ENCODE measurements at regions not wholly inside any gene's neighbourhood (a gene's known extent, or its start where the extent isn't known, plus 50 kb on each side); places are given as distances from the start of the nearest gene placed in this dataset.

- Histone ChIP-seq H2AFZ (ENCODE audit: control insufficient read depth, low read length) (no peak overlapping the region), H3K9me1 (ENCODE audit: control insufficient read depth, extremely low read depth, insufficient read depth, low read length) (no peaks in the 10 kb centered on the region), H3K9me3 (ENCODE audit: control insufficient read depth, low read depth, low read length) (no peaks in the 10 kb centered on the region), H3K4me1 (ENCODE audit: control insufficient read depth, extremely low read depth, insufficient read depth, low read length) (peaks cover 12% of the 10 kb centered on the region), H3K9ac (ENCODE audit: control insufficient read depth, extremely low read depth, insufficient read depth, low read length) (no peak overlapping the region), H3K4me3 (ENCODE audit: control insufficient read depth in 2 of 3, extremely low read depth in 1 of 3, insufficient read depth in 2 of 3, low read depth in 1 of 3, low read length in 3 of 3) (no peak overlapping the region), H3K36me3 (ENCODE audit: control insufficient read depth in 2 of 2, extremely low read depth in 1 of 2, insufficient read depth in 2 of 2, low read length in 2 of 2) (no peaks in the 10 kb centered on the region), H3K4me2 (ENCODE audit: control insufficient read depth, extremely low read depth, insufficient read depth, low read depth, low read length) (no peak overlapping the region), H3K79me2 (ENCODE audit: control insufficient read depth, insufficient read depth, low read length) (no peaks in the 10 kb centered on the region), H3K27ac (ENCODE audit: control insufficient read depth, insufficient read depth, low read length) (no peak overlapping the region), H3K27me3 (ENCODE audit: control insufficient read depth, extremely low read depth, insufficient read depth, low read length) (peaks cover 8% of the 10 kb centered on the region), H4K20me1 (ENCODE audit: control insufficient read depth, extremely low read depth, insufficient read depth, low read length) (no peaks in the 10 kb centered on the region)
- dilution Hi-C loops (cut with MboI; ENCODE audit: extremely low pct_ligation_motif_present, low sequenced_read_pairs), result no loop called here
- no peak for FAIRE-seq
- no peak for DNase-seq (ENCODE audit: low read depth, low spot score)
- no peak for TF ChIP-seq EZH2 (IDR thresholded peaks at IDR 0.05; ENCODE audit: low read length)
- TF ChIP-seq, protein P1, sequence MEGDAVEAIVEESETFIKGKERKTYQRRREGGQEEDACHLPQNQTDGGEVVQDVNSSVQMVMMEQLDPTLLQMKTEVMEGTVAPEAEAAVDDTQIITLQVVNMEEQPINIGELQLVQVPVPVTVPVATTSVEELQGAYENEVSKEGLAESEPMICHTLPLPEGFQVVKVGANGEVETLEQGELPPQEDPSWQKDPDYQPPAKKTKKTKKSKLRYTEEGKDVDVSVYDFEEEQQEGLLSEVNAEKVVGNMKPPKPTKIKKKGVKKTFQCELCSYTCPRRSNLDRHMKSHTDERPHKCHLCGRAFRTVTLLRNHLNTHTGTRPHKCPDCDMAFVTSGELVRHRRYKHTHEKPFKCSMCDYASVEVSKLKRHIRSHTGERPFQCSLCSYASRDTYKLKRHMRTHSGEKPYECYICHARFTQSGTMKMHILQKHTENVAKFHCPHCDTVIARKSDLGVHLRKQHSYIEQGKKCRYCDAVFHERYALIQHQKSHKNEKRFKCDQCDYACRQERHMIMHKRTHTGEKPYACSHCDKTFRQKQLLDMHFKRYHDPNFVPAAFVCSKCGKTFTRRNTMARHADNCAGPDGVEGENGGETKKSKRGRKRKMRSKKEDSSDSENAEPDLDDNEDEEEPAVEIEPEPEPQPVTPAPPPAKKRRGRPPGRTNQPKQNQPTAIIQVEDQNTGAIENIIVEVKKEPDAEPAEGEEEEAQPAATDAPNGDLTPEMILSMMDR (optimal IDR thresholded peaks at IDR 0.05 in 1 of 3, IDR thresholded peaks at IDR 0.05 in 1 of 3, conservative IDR thresholded peaks at IDR 0.05 in 1 of 3; ENCODE audit: extremely low read depth in 1 of 3, insufficient read depth in 2 of 3, low read length in 3 of 3), result no peak
Measured at GRCh38 chr2:239668042-239668441, 267.2 kb upstream of the HDAC4 start.

DNA sequence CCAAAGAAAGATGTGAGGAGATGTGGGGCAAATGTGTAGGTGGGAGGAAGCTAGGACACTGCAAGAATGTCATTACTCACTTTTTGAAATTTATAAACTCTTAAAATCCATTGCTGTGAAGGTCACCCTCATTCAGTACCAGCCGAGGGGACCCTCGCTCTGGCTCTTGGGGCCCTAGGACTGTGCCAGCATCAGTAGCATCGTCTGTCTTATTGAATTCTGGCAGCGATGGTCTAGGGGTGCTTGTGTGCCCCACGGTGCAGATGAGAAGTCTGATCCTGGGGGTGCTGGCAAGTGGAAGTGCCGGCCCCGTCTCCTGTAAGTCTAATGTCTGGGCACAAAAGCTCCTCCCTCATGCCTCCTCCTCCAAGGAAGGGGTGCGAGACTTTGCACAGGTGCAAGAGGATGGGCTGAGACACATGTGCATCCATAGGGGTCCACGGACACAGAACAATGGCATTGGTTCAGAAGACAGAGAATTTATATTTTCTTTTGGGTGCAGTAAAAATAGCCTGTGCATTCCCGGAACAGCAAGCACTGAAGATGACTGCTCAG is 266.7 kb upstream of the HDAC4 start:
- H3K9me3 ChIP-seq (ENCODE audit: control insufficient read depth, low read depth, low read length), result no peaks in the 10 kb centered on the region
- H3K79me2 ChIP-seq (ENCODE audit: control insufficient read depth, insufficient read depth, low read length), result no peaks in the 10 kb centered on the region
- H3K9me1 ChIP-seq (ENCODE audit: control insufficient read depth, extremely low read depth, insufficient read depth, low read length), result no peaks in the 10 kb centered on the region
- no peak overlapping the region for H3K9ac ChIP-seq (ENCODE audit: control insufficient read depth, extremely low read depth, insufficient read depth, low read length)
- no peaks in the 10 kb centered on the region for H4K20me1 ChIP-seq (ENCODE audit: control insufficient read depth, extremely low read depth, insufficient read depth, low read length)
- H3K36me3 ChIP-seq (ENCODE audit: control insufficient read depth in 2 of 2, extremely low read depth in 1 of 2, insufficient read depth in 2 of 2, low read length in 2 of 2), result no peaks in the 10 kb centered on the region
- H3K27me3 ChIP-seq (ENCODE audit: control insufficient read depth, extremely low read depth, insufficient read depth, low read length), result peaks cover 8% of the 10 kb centered on the region
- no peak overlapping the region for H2AFZ ChIP-seq (ENCODE audit: control insufficient read depth, low read length)
- no peak overlapping the region for H3K4me2 ChIP-seq (ENCODE audit: control insufficient read depth, extremely low read depth, insufficient read depth, low read depth, low read length)
- no peak overlapping the region for H3K4me3 ChIP-seq (ENCODE audit: control insufficient read depth in 2 of 3, extremely low read depth in 1 of 3, insufficient read depth in 2 of 3, low read depth in 1 of 3, low read length in 3 of 3)
- TF ChIP-seq, protein P1 (optimal IDR thresholded peaks at IDR 0.05 in 1 of 3, IDR thresholded peaks at IDR 0.05 in 1 of 3, conservative IDR thresholded peaks at IDR 0.05 in 1 of 3; ENCODE audit: extremely low read depth in 1 of 3, insufficient read depth in 2 of 3, low read length in 3 of 3), result no peak
- TF ChIP-seq EZH2 (IDR thresholded peaks at IDR 0.05; ENCODE audit: low read length), result no peak
- dilution Hi-C loops (cut with MboI; ENCODE audit: extremely low pct_ligation_motif_present, low sequenced_read_pairs), result no loop called here
- FAIRE-seq (no peak), DNase-seq (ENCODE audit: low read depth, low spot score) (no peak)
- no peak overlapping the region for H3K27ac ChIP-seq (ENCODE audit: control insufficient read depth, insufficient read depth, low read length)
- H3K4me1 ChIP-seq (ENCODE audit: control insufficient read depth, extremely low read depth, insufficient read depth, low read length), result peaks cover 15% of the 10 kb centered on the region

All from keratinocyte (primary cell).